ENCODE measurements at regions not wholly inside any gene's neighbourhood (a gene's known extent, or its start where the extent isn't known, plus 50 kb on each side); places are given as distances from the start of the nearest gene placed in this dataset.

DNA sequence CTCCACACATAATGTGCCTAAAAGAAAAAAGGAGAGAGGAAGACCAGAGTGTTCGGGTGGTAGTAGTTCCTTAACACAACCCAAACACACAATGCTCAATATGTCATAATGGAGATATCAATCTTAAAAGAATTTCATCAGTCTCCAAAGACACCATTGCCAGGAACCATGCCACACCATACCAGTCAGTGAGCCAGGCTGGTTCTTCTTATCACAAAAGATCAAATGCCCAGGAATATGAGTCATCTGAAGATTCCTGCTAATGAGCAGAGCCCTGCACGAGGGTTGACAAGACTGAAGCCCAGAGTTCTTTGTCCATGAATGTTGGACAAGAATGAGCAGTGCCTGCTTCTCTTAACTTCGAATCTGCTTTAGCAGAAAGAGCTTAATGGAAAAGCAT is 262.3 kb downstream of the ZNF516 start:
- ATAC-seq (no peak), DNase-seq (no peak)
- no peak overlapping the region for H3K4me3 Mint-ChIP-seq
- peaks cover 6% of the 10 kb centered on the region for H3K27me3 Mint-ChIP-seq (ENCODE audit: low read depth)
- no peaks in the 10 kb centered on the region for H3K36me3 Mint-ChIP-seq (ENCODE audit: insufficient read depth)
- peaks cover 7% of the 10 kb centered on the region for H3K9me3 Mint-ChIP-seq
- no peaks in the 10 kb centered on the region for H3K4me1 Mint-ChIP-seq (ENCODE audit: low read depth)

DNA sequence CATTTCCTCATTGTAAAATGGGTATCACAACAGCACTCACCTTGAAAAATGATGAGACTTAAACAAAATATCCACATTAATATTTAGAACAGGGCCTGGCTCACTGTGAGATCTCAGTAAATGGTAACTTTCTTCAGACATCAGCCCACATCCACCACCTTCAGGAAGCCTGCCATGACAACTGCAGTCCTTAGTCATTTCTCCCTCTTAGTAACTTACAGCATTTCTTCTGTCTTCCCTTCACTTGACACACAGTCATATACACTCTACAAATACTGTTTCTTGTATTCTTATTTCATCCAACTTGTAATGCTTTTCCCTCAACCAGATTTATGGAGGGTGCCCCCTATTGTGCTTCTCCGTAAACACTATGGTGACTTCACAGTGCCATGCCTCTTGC is 263.0 kb downstream of the ZNF516 start:
- no peaks in the 10 kb centered on the region for H3K9me3 Mint-ChIP-seq
- H3K4me1 Mint-ChIP-seq (ENCODE audit: low read depth): no peaks in the 10 kb centered on the region
- H3K36me3 Mint-ChIP-seq (ENCODE audit: insufficient read depth): no peaks in the 10 kb centered on the region
- H3K27me3 Mint-ChIP-seq (ENCODE audit: low read depth): peaks cover 6% of the 10 kb centered on the region
- no peak overlapping the region for H3K4me3 Mint-ChIP-seq
- ATAC-seq (no peak), DNase-seq (no peak)

DNA sequence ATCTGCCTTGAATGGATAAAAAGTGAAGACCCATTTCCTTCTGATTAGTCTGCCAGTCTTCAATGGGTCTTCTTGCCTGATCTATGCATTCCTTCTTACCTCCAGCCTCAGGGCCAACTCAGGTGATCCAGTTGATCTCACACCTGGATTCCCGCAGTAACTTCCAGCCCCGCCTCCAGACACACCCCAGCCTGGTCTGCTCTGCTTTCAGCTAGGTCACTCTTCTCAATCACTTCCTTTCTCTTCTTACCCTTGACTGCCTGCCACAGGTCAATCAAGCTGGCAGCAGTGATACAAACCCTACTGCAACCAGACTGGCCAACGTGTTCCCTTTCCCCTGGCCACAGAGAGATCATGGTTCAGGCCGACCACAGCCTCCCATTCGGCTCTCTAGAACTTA is 263.6 kb downstream of the ZNF516 start:
- ATAC-seq: no peak
- H3K4me3 Mint-ChIP-seq: no peak overlapping the region
- DNase-seq: no peak
- H3K4me1 Mint-ChIP-seq (ENCODE audit: low read depth): no peaks in the 10 kb centered on the region
- H3K36me3 Mint-ChIP-seq (ENCODE audit: insufficient read depth): no peaks in the 10 kb centered on the region
- H3K27me3 Mint-ChIP-seq (ENCODE audit: low read depth): peaks cover 6% of the 10 kb centered on the region
- no peaks in the 10 kb centered on the region for H3K9me3 Mint-ChIP-seq

DNA sequence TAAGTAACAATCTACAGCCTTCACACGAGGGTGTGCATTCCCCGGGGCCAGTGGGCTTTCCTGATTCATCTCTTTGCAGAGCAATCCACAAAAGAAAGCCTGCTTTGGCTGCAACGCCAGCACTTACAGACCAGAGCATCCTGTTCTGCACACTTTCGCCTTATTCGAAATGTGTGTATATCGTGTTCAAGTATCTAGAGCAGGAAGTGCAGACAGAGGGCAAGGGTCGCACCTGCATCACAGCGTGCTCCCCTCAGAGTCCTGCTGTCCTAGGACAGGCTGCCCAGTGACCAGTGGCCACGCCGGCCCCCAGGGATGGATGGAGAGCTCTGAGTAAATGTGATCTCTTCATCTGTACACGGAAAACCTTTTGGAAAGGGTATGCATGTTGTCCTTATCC is 264.3 kb downstream of the ZNF516 start:
- Mint-ChIP-seq H3K36me3 (ENCODE audit: insufficient read depth) (no peaks in the 10 kb centered on the region), H3K27me3 (ENCODE audit: low read depth) (peaks cover 5% of the 10 kb centered on the region), H3K4me1 (ENCODE audit: low read depth) (no peaks in the 10 kb centered on the region), H3K9me3 (no peaks in the 10 kb centered on the region), H3K4me3 (no peak overlapping the region)
- DNase-seq (no peak), ATAC-seq (no peak)

DNA sequence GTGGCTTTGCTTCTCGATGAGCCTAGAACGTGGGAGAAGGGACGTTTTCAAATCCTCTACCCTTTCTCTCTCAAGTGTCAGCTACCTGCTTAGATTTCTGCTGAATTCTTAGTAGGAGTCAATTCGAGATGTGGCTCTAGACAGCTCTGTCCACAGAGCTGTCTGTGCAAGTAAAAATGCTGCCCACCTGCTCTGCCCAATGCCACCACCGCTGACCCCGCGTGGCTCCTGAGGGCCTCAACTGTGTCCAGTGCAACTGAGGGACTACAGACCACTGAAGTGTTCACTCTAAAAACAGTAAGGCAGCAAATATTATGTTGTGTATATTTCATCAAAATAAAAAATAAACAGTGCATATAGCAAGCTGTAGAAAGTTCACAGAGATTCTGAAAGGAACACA is 266.3 kb downstream of the ZNF516 start:
- Mint-ChIP-seq H3K9me3 (no peaks in the 10 kb centered on the region), H3K36me3 (ENCODE audit: insufficient read depth) (no peaks in the 10 kb centered on the region)
- ATAC-seq: no peak

DNA sequence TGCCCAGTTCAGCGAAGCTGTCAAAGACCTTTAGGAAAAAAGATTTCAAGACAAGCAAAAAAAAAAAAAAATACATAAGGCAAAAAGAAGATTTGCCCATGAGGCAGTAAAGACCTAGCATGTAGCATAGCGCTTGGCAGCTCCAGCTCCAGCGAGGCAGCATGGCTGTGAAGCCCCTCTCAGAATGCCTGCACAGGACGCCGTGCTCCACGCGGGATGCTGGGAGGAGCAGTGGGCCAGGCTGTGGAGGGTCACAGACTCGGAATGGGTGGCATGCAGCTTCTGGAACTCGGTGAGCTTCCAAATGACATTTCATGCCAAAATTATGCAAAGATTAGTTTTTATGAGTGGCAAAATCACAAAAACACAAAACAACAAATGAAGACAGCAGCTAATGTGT is 267.3 kb downstream of the ZNF516 start:
- Mint-ChIP-seq H3K9me3 (no peaks in the 10 kb centered on the region), H3K36me3 (ENCODE audit: insufficient read depth) (no peaks in the 10 kb centered on the region), H3K4me3 (no peak overlapping the region), H3K4me1 (ENCODE audit: low read depth) (no peaks in the 10 kb centered on the region), H3K27me3 (ENCODE audit: low read depth) (no peaks in the 10 kb centered on the region)
- no peak for DNase-seq
- ATAC-seq: no peak

More for the DNA sequence above, 266.3 kb downstream of the ZNF516 start:
- no peaks in the 10 kb centered on the region for H3K4me1 Mint-ChIP-seq (ENCODE audit: low read depth)
- H3K27me3 Mint-ChIP-seq (ENCODE audit: low read depth): no peaks in the 10 kb centered on the region
- no peak overlapping the region for H3K4me3 Mint-ChIP-seq
- DNase-seq: no peak

DNA sequence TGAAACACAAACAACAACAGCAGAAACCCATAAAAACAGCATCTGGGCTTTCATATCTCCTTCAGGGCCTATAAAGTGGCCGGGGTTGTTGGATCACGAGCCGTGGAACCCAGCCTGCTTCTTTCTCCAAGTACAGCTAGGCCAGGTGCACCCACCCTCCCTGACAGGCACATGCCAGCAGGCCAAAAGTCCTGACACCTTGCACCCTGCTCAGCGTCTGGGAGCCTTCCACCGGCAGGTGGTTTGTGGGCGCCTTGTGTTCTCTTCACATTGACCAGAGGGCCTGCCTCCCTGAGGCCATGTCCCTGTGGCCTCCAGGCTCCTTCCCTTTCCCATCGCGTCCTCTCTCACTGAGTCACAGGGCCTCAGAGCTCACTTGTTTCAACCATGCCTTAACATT is 271.6 kb downstream of the ZNF516 start:
- DNase-seq: no peak
- Mint-ChIP-seq H3K27me3 (ENCODE audit: low read depth) (no peaks in the 10 kb centered on the region), H3K36me3 (ENCODE audit: insufficient read depth) (no peaks in the 10 kb centered on the region), H3K4me3 (no peak overlapping the region), H3K9me3 (no peaks in the 10 kb centered on the region), H3K4me1 (ENCODE audit: low read depth) (no peaks in the 10 kb centered on the region)
- ATAC-seq: no peak

DNA sequence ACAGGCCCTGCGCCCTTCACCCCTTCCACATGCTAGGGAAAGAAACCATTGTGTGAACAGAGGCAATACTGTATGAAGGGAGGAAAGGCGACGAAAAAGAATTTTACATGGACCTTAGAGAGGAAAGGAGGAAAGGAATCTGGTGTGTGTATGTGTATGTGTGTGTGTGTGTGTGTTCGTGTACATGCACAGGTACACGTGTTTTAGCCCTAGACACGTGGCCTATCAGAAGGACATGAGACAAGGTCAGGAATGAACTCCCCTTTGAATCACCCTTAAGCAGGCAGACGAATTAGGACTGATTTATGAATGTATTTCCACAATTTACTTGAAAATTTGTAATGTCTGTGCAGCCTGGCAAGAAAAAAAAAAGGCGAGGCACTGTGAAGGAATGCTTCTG is 276.0 kb downstream of the ZNF516 start:
- ATAC-seq (no peak), DNase-seq (no peak)
- Mint-ChIP-seq H3K27me3 (ENCODE audit: low read depth) (no peaks in the 10 kb centered on the region), H3K4me1 (ENCODE audit: low read depth) (no peaks in the 10 kb centered on the region), H3K4me3 (no peak overlapping the region), H3K36me3 (ENCODE audit: insufficient read depth) (no peaks in the 10 kb centered on the region), H3K9me3 (no peaks in the 10 kb centered on the region)

DNA sequence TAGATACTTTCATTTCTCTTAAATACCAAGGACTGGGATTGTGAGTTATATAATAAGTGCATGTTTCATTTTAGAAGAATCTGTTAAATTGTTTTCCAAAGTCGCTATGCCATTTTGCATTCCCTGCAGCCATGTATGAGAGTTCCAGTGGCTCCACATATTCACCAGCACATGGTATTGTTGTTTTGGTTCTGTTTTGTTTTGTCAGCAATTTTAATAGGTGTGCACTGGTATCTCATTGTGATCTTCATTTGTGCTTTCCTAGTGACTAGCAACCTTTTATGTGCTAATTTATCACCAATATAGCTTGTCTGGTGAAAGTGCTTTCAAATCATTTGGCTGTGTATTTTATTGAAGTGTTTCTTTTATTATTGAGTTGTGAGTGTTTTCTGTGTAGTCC is 278.9 kb downstream of the ZNF516 start:
- peaks cover 7% of the 10 kb centered on the region for H3K27me3 Mint-ChIP-seq (ENCODE audit: low read depth)
- no peak for DNase-seq
- no peak for ATAC-seq

DNA sequence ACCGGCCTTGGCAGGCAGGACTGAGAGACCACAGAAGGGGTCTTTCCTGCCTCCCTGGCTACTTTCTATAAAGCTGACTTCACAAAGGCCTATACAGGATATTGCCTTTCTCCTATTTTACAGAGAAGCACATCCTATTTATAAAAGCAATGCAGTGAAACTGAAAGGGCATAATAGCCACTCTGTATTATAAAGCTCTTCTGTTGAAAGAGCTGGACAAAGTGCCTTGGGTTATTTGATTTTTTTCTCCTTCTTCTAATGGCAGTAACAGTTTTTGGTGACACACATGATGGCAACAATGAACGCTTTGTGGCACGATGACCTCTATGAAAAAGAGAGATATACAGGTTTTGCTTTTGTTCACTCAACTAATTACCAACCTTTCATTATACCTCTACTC is 281.1 kb downstream of the ZNF516 start:
- DNase-seq: no peak
- peaks cover 8% of the 10 kb centered on the region for H3K4me1 Mint-ChIP-seq (ENCODE audit: low read depth)
- no peaks in the 10 kb centered on the region for H3K36me3 Mint-ChIP-seq (ENCODE audit: insufficient read depth)
- no peak overlapping the region for H3K4me3 Mint-ChIP-seq
- no peaks in the 10 kb centered on the region for H3K9me3 Mint-ChIP-seq
- ATAC-seq: no peak
- H3K27me3 Mint-ChIP-seq (ENCODE audit: low read depth): peaks cover 12% of the 10 kb centered on the region

More for the DNA sequence above, 278.9 kb downstream of the ZNF516 start:
- peaks cover 6% of the 10 kb centered on the region for H3K4me1 Mint-ChIP-seq (ENCODE audit: low read depth)
- no peaks in the 10 kb centered on the region for H3K9me3 Mint-ChIP-seq
- no peak overlapping the region for H3K4me3 Mint-ChIP-seq
- H3K36me3 Mint-ChIP-seq (ENCODE audit: insufficient read depth): no peaks in the 10 kb centered on the region

DNA sequence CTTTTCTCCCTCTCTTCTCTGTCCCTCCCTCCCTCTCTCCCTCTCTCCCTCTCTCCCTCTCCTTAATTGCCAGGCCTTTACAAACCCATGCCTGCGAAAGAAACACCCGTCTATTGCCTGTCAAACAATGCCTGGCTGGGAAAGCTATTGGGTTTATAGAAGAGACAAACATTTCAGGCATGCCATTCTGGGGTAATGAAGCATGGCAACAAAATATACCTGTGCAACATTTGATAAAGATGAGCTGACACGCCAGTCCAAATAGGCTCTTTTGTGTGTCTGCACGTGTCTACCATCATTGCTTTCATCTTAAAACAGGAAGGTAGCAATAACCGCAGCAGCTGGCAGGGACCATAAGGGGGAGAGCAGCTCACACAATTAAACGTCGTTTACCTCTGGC is 282.1 kb downstream of the ZNF516 start:
- Mint-ChIP-seq H3K4me1 (ENCODE audit: low read depth) (peaks cover 9% of the 10 kb centered on the region), H3K4me3 (no peak overlapping the region), H3K36me3 (ENCODE audit: insufficient read depth) (no peaks in the 10 kb centered on the region), H3K9me3 (no peaks in the 10 kb centered on the region), H3K27me3 (ENCODE audit: low read depth) (peaks cover 12% of the 10 kb centered on the region)
- ATAC-seq (no peak), DNase-seq (no peak)

DNA sequence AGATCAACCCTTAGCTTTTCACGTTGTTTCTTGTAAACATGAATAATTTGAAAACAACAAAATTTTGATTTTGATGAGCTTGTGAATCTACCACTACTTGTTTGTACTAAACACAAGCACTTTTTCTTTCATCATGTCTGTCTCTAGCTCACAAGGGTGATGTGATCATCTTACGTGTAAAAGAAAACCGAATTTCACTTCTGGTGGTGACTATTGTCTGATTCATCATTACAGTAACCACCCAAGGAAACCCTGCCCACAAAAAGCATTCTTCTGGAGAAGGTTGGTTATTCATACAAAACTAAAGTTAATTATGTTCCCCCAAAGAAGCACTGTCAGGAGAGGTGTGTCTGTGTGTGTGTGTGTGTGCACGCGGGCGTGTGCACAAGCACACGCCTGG is 285.4 kb downstream of the ZNF516 start:
- DNase-seq (no peak), ATAC-seq (peak; percentile 70 to 79)
- Mint-ChIP-seq H3K36me3 (ENCODE audit: insufficient read depth) (no peaks in the 10 kb centered on the region), H3K4me1 (ENCODE audit: low read depth) (peaks cover 9% of the 10 kb centered on the region), H3K4me3 (no peak overlapping the region), H3K27me3 (ENCODE audit: low read depth) (peaks cover 16% of the 10 kb centered on the region), H3K9me3 (no peaks in the 10 kb centered on the region)

DNA sequence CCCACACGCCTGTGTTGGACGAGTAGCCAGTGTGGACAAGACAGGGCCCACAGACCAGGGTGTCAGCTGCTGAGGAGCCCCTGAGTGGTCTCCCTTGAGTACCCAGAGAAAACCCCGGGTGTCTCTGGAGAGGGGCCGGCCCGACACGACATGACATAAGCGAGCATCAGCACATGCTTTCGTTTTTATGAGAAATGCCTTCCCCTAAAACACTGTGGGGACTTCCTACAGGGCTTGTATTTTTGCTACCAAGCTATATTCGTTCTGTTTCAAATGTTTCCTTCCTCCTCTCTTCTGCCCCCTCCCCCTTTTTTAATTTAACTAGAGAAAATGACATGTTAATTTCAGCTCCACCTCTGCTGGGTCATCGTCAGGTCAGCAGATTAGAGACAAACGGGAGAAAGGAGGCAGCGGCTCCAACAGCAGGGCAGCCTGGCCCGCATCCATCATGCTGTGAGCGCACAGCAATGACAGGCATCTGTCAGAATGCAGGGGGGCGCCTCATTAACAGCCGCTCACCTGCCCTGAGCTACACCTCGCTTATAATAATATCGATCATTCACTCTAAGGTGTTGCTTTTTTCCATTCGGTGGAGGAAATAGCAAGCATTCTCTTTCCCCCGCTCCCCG is 286.2 kb downstream of the ZNF516 start:
- no peak for DNase-seq
- Mint-ChIP-seq H3K4me3 (no peak overlapping the region), H3K27me3 (ENCODE audit: low read depth) (peaks cover 16% of the 10 kb centered on the region), H3K4me1 (ENCODE audit: low read depth) (peaks cover 9% of the 10 kb centered on the region), H3K36me3 (ENCODE audit: insufficient read depth) (no peaks in the 10 kb centered on the region), H3K9me3 (no peaks in the 10 kb centered on the region)
- peak in 1 of 2 donors; percentile 25 for ATAC-seq

DNA sequence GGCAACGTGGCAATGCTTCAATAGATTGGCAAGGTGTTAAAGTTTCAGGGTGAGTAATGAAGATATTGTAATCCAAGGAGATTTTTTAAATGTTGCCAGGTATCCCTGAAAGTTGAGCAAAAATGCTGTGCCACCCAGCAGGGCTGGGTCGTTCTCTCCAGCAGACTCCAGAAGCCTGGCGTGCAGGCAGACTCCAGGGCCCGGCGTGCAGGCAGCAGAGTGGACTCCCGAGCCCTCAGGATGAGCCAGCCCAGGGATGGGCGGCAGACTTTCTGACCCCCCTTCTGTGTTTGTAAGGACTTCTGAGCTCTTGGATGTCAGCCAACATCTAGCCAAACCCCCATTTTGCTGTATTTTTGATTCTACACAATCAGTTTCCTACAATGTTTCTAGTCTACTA is 289.1 kb downstream of the ZNF516 start:
- Mint-ChIP-seq H3K4me1 (ENCODE audit: low read depth) (peaks cover 3% of the 10 kb centered on the region), H3K27me3 (ENCODE audit: low read depth) (peaks cover 8% of the 10 kb centered on the region), H3K36me3 (ENCODE audit: insufficient read depth) (no peaks in the 10 kb centered on the region), H3K4me3 (no peak overlapping the region), H3K9me3 (peaks cover 3% of the 10 kb centered on the region)
- ATAC-seq: no peak
- DNase-seq: no peak

DNA sequence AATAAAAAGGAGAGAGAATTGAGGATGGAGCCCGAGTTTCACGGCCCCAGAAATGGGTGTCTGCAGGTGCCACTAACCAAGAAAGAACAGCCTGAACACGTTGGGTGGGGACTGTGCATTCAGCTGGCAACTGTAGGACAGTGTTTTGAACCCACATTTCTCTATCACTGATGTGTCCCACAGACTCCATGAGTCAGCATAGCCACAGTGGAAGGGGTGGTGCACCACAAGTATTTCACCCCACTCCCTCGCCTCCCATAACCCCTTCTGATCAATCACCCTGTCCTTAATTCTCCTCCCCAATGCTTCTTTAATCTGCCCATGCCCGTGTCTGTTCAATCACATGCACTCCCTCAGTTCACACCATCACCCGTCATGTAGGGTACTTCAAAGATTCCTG is 291.5 kb downstream of the ZNF516 start:
- no peak overlapping the region for H3K4me3 Mint-ChIP-seq
- peaks cover 3% of the 10 kb centered on the region for H3K9me3 Mint-ChIP-seq
- ATAC-seq (no peak), DNase-seq (no peak)
- no peaks in the 10 kb centered on the region for H3K36me3 Mint-ChIP-seq (ENCODE audit: insufficient read depth)
- H3K27me3 Mint-ChIP-seq (ENCODE audit: low read depth): peaks cover 4% of the 10 kb centered on the region
- no peaks in the 10 kb centered on the region for H3K4me1 Mint-ChIP-seq (ENCODE audit: low read depth)

DNA sequence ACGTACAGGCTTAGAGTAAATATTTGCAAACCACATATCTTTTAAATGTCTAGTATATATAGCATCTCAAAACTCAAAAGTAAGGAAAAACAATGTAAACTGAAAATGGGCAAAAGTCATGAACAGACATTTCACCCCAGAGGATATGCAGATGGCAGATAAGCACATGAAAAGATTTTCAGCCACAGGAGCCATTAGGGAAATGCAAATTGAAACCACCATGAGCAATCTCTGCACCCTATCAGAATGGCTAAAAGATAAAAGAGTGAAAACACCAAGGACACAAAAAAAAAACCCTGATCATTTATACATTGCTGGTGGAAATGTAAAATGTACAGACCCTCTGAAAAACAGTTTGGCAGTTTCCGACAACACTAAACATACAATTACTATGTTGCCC is 292.7 kb downstream of the ZNF516 start:
- Mint-ChIP-seq H3K4me1 (ENCODE audit: low read depth) (no peaks in the 10 kb centered on the region), H3K4me3 (no peak overlapping the region), H3K27me3 (ENCODE audit: low read depth) (peaks cover 4% of the 10 kb centered on the region), H3K36me3 (ENCODE audit: insufficient read depth) (no peaks in the 10 kb centered on the region), H3K9me3 (peaks cover 3% of the 10 kb centered on the region)
- DNase-seq (no peak), ATAC-seq (no peak)

All from activated T-cell treated with anti-CD3 and anti-CD28 coated beads, Interleukin-2, amount 50 U/mL, for 4 hours (primary cell).